H9 (cell line): ENCODE measurements at regions not wholly inside any gene's neighbourhood (a gene's known extent, or its start where the extent isn't known, plus 50 kb on each side); places are given as distances from the start of the nearest gene placed in this dataset.
"Not testable (repeated sequence)": the region's sequence is repeated elsewhere in the genome, so short reads cannot be mapped to it uniquely, and the experiment has no call there.

Experiments used
- DNase-seq: peaks from one replicate; pipeline ENCODE4 v3.0.0-alpha.2; 2017
- H2AFZ ChIP-seq: one replicate; pipeline ENCODE4 v1.6.1; 2013; ENCODE audit warnings: mild to moderate bottlenecking, low read length, control low read depth, moderate library complexity
- H2AK5ac ChIP-seq: 2 replicates; pipeline ENCODE4 v1.6.1; 2013; ENCODE audit warnings: low read length, control low read depth, mixed read lengths; ENCODE audit not compliant: insufficient read length
- H2BK120ac ChIP-seq: one replicate; pipeline ENCODE4 v1.6.1; 2013; ENCODE audit warnings: low read depth, mild to moderate bottlenecking, low read length, control low read depth, inconsistent platforms; ENCODE audit not compliant: poor library complexity, severe bottlenecking
- H2BK12ac ChIP-seq: 2 replicates; pipeline ENCODE4 v1.6.1; 2013; ENCODE audit warnings: low read length, control low read depth, mixed read lengths, low read depth; ENCODE audit not compliant: insufficient read length
- H2BK15ac ChIP-seq: 2 replicates; pipeline ENCODE4 v1.6.1; 2013; ENCODE audit warnings: low read depth, low read length, control low read depth
- H2BK20ac ChIP-seq: one replicate; pipeline ENCODE4 v1.6.1; 2013; ENCODE audit warnings: low read depth, mild to moderate bottlenecking, low read length, control low read depth, inconsistent platforms; ENCODE audit not compliant: poor library complexity, severe bottlenecking
- H2BK5ac ChIP-seq: 2 replicates; pipeline ENCODE4 v1.6.1; 2013; ENCODE audit warnings: low read length, control low read depth, mixed read lengths; ENCODE audit not compliant: insufficient read length
- H3K14ac ChIP-seq: 2 replicates; pipeline ENCODE4 v1.6.1; 2013; ENCODE audit warnings: low read length, control low read depth; ENCODE audit not compliant: insufficient read depth
- H3K18ac ChIP-seq: 2 replicates; pipeline ENCODE4 v1.6.1; 2013; ENCODE audit warnings: low read depth, mild to moderate bottlenecking, mixed read lengths, low read length, control low read depth; ENCODE audit not compliant: insufficient read length
- H3K23ac ChIP-seq: 2 replicates; pipeline ENCODE4 v1.6.1; 2013; ENCODE audit warnings: low read length, control low read depth, mixed read lengths, low read depth; ENCODE audit not compliant: insufficient read length
- H3K23me2 ChIP-seq: 2 replicates; pipeline ENCODE4 v1.6.1; 2013; ENCODE audit warnings: low read depth, mild to moderate bottlenecking, mixed read lengths, low read length, control low read depth; ENCODE audit not compliant: insufficient read length, poor library complexity, severe bottlenecking
- H3K27ac ChIP-seq: 2 replicates; pipeline ENCODE4 v1.5.1; 2013; ENCODE audit warnings: low read length, control low read depth, mixed read lengths, low read depth; ENCODE audit not compliant: insufficient read length
- H3K27me3 ChIP-seq: 2 replicates; pipeline ENCODE4 v1.6.1; 2013; ENCODE audit warnings: low read length, control low read depth, inconsistent platforms; ENCODE audit not compliant: insufficient read depth
- H3K4ac ChIP-seq: 2 replicates; pipeline ENCODE4 v1.6.1; 2013; ENCODE audit warnings: low read depth, mild to moderate bottlenecking, control low read depth, inconsistent platforms, low read length, moderate library complexity
- H3K4me1 ChIP-seq: 2 replicates; pipeline ENCODE4 v1.6.1; 2013; ENCODE audit warnings: low read length, control low read depth, inconsistent platforms; ENCODE audit not compliant: insufficient read depth
- H3K4me2 ChIP-seq: 2 replicates; pipeline ENCODE4 v1.6.1; 2013; ENCODE audit warnings: low read length, control low read depth, mixed read lengths; ENCODE audit not compliant: insufficient read length, insufficient read depth
- H3K56ac ChIP-seq: 2 replicates; pipeline ENCODE4 v1.6.1; 2013; ENCODE audit warnings: low read depth, mild to moderate bottlenecking, mixed read lengths, low read length, control low read depth; ENCODE audit not compliant: insufficient read length
- H3K79me1 ChIP-seq: 2 replicates; pipeline ENCODE4 v1.6.1; 2013; ENCODE audit warnings: low read depth, mild to moderate bottlenecking, moderate library complexity, low read length, control low read depth, inconsistent platforms; ENCODE audit not compliant: insufficient read depth, poor library complexity, severe bottlenecking
- H3K79me2 ChIP-seq: 2 replicates; pipeline ENCODE4 v1.6.1; 2013; ENCODE audit warnings: low read length, control low read depth, inconsistent platforms; ENCODE audit not compliant: insufficient read depth
- H3K9ac ChIP-seq: 2 replicates; pipeline ENCODE4 v1.6.1; 2013; ENCODE audit warnings: low read length, control low read depth, mixed read lengths; ENCODE audit not compliant: insufficient read length; ENCODE audit errors: extremely low read depth
- H3K9me3 ChIP-seq: one replicate; pipeline ENCODE4 v1.6.1; 2013; ENCODE audit warnings: low read depth, low read length, inconsistent platforms; ENCODE audit not compliant: control insufficient read depth
- H3T11ph ChIP-seq: one replicate; pipeline ENCODE4 v1.6.1; 2013; ENCODE audit warnings: mild to moderate bottlenecking, low read length, control low read depth, inconsistent platforms
- H4K20me1 ChIP-seq: one replicate; pipeline ENCODE4 v1.6.1; 2013; ENCODE audit not compliant: control insufficient read depth, insufficient read length, insufficient read depth
- H4K5ac ChIP-seq: 2 replicates; pipeline ENCODE4 v1.6.1; 2013; ENCODE audit warnings: low read depth, mild to moderate bottlenecking, mixed read lengths, low read length, control low read depth; ENCODE audit not compliant: insufficient read length
- H4K8ac ChIP-seq: replicated peaks from 2 replicates; pipeline ENCODE4 v1.6.1; 2013; ENCODE audit warnings: low read length, control low read depth, mixed read lengths, low read depth; ENCODE audit not compliant: insufficient read length
- H4K91ac ChIP-seq: 2 replicates; pipeline ENCODE4 v1.6.1; 2013; ENCODE audit warnings: low read depth, mild to moderate bottlenecking, moderate library complexity, mixed read lengths, low read length, control low read depth; ENCODE audit not compliant: insufficient read length
- H3K27ac Mint-ChIP-seq, 3 experiments: 2 replicates in 2 of 3; 3 replicates in 1 of 3; pipeline ENCODE4 v1.8.0; 2020 to 2021; ENCODE audit warnings: mixed read lengths in 3 of 3, mild to moderate bottlenecking in 1 of 3, moderate library complexity in 1 of 3
- H3K27me3 Mint-ChIP-seq: 2 replicates; pipeline ENCODE4 v1.8.0; 2021; ENCODE audit warnings: low read depth, mild to moderate bottlenecking, moderate library complexity, mixed read lengths
- H3K36me3 Mint-ChIP-seq, 3 experiments: 2 replicates in 2 of 3; 3 replicates in 1 of 3; pipeline ENCODE4 v1.8.0; 2020 to 2021; ENCODE audit warnings: low read depth in 3 of 3, mixed read lengths in 3 of 3; ENCODE audit not compliant: insufficient read depth in 1 of 3
- H3K4me1 Mint-ChIP-seq, 2 experiments: 2 replicates each; pipeline ENCODE4 v1.8.0; 2020; ENCODE audit warnings: mixed read lengths in 2 of 2
- H3K4me3 Mint-ChIP-seq, 2 experiments: 2 replicates in 1 of 2; 3 replicates in 1 of 2; pipeline ENCODE4 v1.8.0; 2020 to 2021; ENCODE audit warnings: mild to moderate bottlenecking in 2 of 2, mixed read lengths in 2 of 2, moderate library complexity in 1 of 2
- H3K9me3 Mint-ChIP-seq, 2 experiments: 2 replicates in 1 of 2; 3 replicates in 1 of 2; pipeline ENCODE4 v1.8.0; 2020; ENCODE audit warnings: mild to moderate bottlenecking in 2 of 2, mixed read lengths in 2 of 2, moderate library complexity in 1 of 2
- WGBS: extraction: QIAGEN DNeasy Blood & Tissue Kit; methylation state at CpG from one replicate; pipeline ENCODE4 v1.1.7; 2013; ENCODE audit warnings: missing lambda C conversion rate, low lambda C conversion rate, mixed read lengths; ENCODE audit not compliant: insufficient read length; ENCODE audit errors: extremely low coverage; 5-methylcytosine and 5-hydroxymethylcytosine counted together

GRCh38 chr1:148222399-148223159 lies 70.5 kb upstream of the NBPF11 start:
- H3K27ac ChIP-seq, H3K4me1 Mint-ChIP-seq, H3K27ac Mint-ChIP-seq, H4K20me1 ChIP-seq, H2BK5ac ChIP-seq, H3K56ac ChIP-seq, DNase-seq, H2BK20ac ChIP-seq, H3K27me3 ChIP-seq, H4K5ac ChIP-seq, H3K4me3 Mint-ChIP-seq, H2AK5ac ChIP-seq, H4K8ac ChIP-seq, H3K4me2 ChIP-seq, H2BK15ac ChIP-seq, H2AFZ ChIP-seq, H3K9me3 Mint-ChIP-seq, H3K36me3 Mint-ChIP-seq, H3K14ac ChIP-seq, H3K18ac ChIP-seq, H3K9ac ChIP-seq, H3K27me3 Mint-ChIP-seq, H3K79me1 ChIP-seq, H4K91ac ChIP-seq, H3K4ac ChIP-seq, H3K23ac ChIP-seq, H3K23me2 ChIP-seq, H3T11ph ChIP-seq, H2BK120ac ChIP-seq, H3K9me3 ChIP-seq, H3K79me2 ChIP-seq, H2BK12ac ChIP-seq, H3K4me1 ChIP-seq: not testable (repeated sequence)
- no CpG with 5 or more reads among the region's 4 CpGs for WGBS

- not testable (repeated sequence) for DNase-seq, H3K18ac ChIP-seq, H3K9me3 Mint-ChIP-seq, H3K27ac Mint-ChIP-seq, H3K14ac ChIP-seq, H3K4me2 ChIP-seq, H3K23me2 ChIP-seq, H4K5ac ChIP-seq, H2BK15ac ChIP-seq, H4K20me1 ChIP-seq, H2BK120ac ChIP-seq, H4K91ac ChIP-seq, H2BK20ac ChIP-seq, H3K9ac ChIP-seq, H3K36me3 Mint-ChIP-seq, H2AK5ac ChIP-seq, H2BK5ac ChIP-seq, H3K4me3 Mint-ChIP-seq, H3K27me3 Mint-ChIP-seq, H3K56ac ChIP-seq, H3K9me3 ChIP-seq, H3K4me1 Mint-ChIP-seq, H3K4ac ChIP-seq, H3K79me1 ChIP-seq, H3K23ac ChIP-seq, H4K8ac ChIP-seq, H2AFZ ChIP-seq, H3K4me1 ChIP-seq, H2BK12ac ChIP-seq, H3T11ph ChIP-seq, H3K27me3 ChIP-seq, H3K79me2 ChIP-seq, H3K27ac ChIP-seq
- WGBS = no CpG with 5 or more reads among the region's 4 CpGs
Measured at GRCh38 chr1:148221593-148221992, 69.5 kb upstream of the NBPF11 start.
